ENCODE measurements at regions not wholly inside any gene's neighbourhood (a gene's known extent, or its start where the extent isn't known, plus 50 kb on each side); places are given as distances from the start of the nearest gene placed in this dataset.

GRCh38 chr22:48663297-48663696 is 1164.4 kb downstream of the BRD1 start:
- peak; percentile 21 for DNase-seq

GRCh38 chr22:48662476-48663135 is 1165.1 kb downstream of the BRD1 start:
- DNase-seq: no peak

- DNase-seq: no peak
Measured at GRCh38 chr22:48661984-48662383, 1165.7 kb downstream of the BRD1 start.

- peak; percentile 58 for DNase-seq
Measured at GRCh38 chr22:48660790-48661740, 1166.6 kb downstream of the BRD1 start.

- no peak for DNase-seq
Measured at GRCh38 chr22:48660104-48660789, 1167.4 kb downstream of the BRD1 start.

GRCh38 chr22:48659404-48659996 is 1168.2 kb downstream of the BRD1 start:
- DNase-seq: no peak

- DNase-seq: no peak
Measured at GRCh38 chr22:48658871-48659270, 1168.8 kb downstream of the BRD1 start.

GRCh38 chr22:48658246-48658645 is 1169.4 kb downstream of the BRD1 start:
- DNase-seq: no peak

GRCh38 chr22:48654492-48654891 is 1173.2 kb downstream of the BRD1 start:
- DNase-seq: peak; percentile 87

GRCh38 chr22:48653929-48654328 is 1173.7 kb downstream of the BRD1 start:
- no peak for DNase-seq

GRCh38 chr22:48653306-48653705 is 1174.4 kb downstream of the BRD1 start:
- DNase-seq: no peak

- no peak for DNase-seq
Measured at GRCh38 chr22:48652796-48653195, 1174.9 kb downstream of the BRD1 start.

- DNase-seq: no peak
Measured at GRCh38 chr22:48651981-48652538, 1175.6 kb downstream of the BRD1 start.

GRCh38 chr22:48651036-48651890 is 1176.4 kb downstream of the BRD1 start:
- no peak for DNase-seq

- no peak for DNase-seq
Measured at GRCh38 chr22:48650323-48651035, 1177.2 kb downstream of the BRD1 start.

- DNase-seq: no peak
Measured at GRCh38 chr22:48649466-48649865, 1178.2 kb downstream of the BRD1 start.

GRCh38 chr22:48649031-48649430 is 1178.6 kb downstream of the BRD1 start:
- DNase-seq: no peak

- no peak for DNase-seq
Measured at GRCh38 chr22:48647606-48648515, 1179.8 kb downstream of the BRD1 start.

- no peak for DNase-seq
Measured at GRCh38 chr22:48647051-48647450, 1180.6 kb downstream of the BRD1 start.
